Aorta (tissue), 5 donors: ENCODE measurements at regions not wholly inside any gene's neighbourhood (a gene's known extent, or its start where the extent isn't known, plus 50 kb on each side); places are given as distances from the start of the nearest gene placed in this dataset.

Experiments
- ATAC-seq: fragments of 200-7000 bp; cut with Tn5 transposase; one replicate; pipeline ENCODE4 v1.9.1; 2022; ENCODE audit warnings: moderate library complexity; ENCODE audit not compliant: low FRiP score
- DNase-seq, 2 donors: peaks; one replicate each; pipeline ENCODE4 v3.0.0-alpha.2; 2020
- H3K27ac ChIP-seq, 2 donors: one replicate each; pipeline ENCODE4 v1.5.1; 2013; ENCODE audit warnings: low read length in 2 of 2, mild to moderate bottlenecking in 2 of 2, moderate library complexity in 2 of 2, control low read depth in 1 of 2, inconsistent platforms in 1 of 2, low read depth in 1 of 2
- H3K27me3 ChIP-seq, 2 donors: one replicate each; pipeline ENCODE4 v1.6.1; 2013; ENCODE audit warnings: control low read depth in 1 of 2, low read length in 1 of 2, mild to moderate bottlenecking in 1 of 2, moderate library complexity in 1 of 2; ENCODE audit not compliant: insufficient read depth in 2 of 2, control insufficient read depth in 1 of 2
- H3K36me3 ChIP-seq, 2 donors: one replicate each; pipeline ENCODE4 v1.6.1; 2013; ENCODE audit warnings: control low read depth in 1 of 2, low read length in 1 of 2, mild to moderate bottlenecking in 1 of 2; ENCODE audit not compliant: insufficient read depth in 2 of 2, control insufficient read depth in 1 of 2
- H3K4me1 ChIP-seq, 2 donors: one replicate each; pipeline ENCODE4 v1.6.1; 2013; ENCODE audit warnings: low read length in 2 of 2, control low read depth in 1 of 2, mild to moderate bottlenecking in 1 of 2, moderate library complexity in 1 of 2; ENCODE audit not compliant: insufficient read depth in 2 of 2, control insufficient read depth in 1 of 2
- H3K4me3 ChIP-seq, 2 donors: one replicate each; pipeline ENCODE4 v1.5.1; 2013; ENCODE audit warnings: low read length in 2 of 2, control low read depth in 1 of 2, mild to moderate bottlenecking in 1 of 2
- H3K9me3 ChIP-seq: one replicate; pipeline ENCODE4 v1.6.1; 2013; ENCODE audit warnings: mild to moderate bottlenecking, low read length; ENCODE audit not compliant: control insufficient read depth
- WGBS, 2 donors: extraction: QIAGEN DNeasy Blood & Tissue Kit; methylation state at CpG; one replicate each; pipeline ENCODE4 v1.1.7; 2013; 5-methylcytosine and 5-hydroxymethylcytosine counted together
- intact Hi-C, 2 donors: fragments of 100-400 bp; cut with DNase I; formaldehyde crosslinking; loops; one replicate each; pipeline versions ENCODE4 v1.14.2 to v1.15.0; 2022
- donor health status: healthy with polysubstance abuse.
- donor health status: Bipolar disorder and iron deficiency.
- donor health status: DM: no; HTN: no; CAD: no.
- donor health status: DM: no; HTN: no; CAD: no.
- donor health status: DM: yes; HTN: yes; CAD: no.

DNA sequence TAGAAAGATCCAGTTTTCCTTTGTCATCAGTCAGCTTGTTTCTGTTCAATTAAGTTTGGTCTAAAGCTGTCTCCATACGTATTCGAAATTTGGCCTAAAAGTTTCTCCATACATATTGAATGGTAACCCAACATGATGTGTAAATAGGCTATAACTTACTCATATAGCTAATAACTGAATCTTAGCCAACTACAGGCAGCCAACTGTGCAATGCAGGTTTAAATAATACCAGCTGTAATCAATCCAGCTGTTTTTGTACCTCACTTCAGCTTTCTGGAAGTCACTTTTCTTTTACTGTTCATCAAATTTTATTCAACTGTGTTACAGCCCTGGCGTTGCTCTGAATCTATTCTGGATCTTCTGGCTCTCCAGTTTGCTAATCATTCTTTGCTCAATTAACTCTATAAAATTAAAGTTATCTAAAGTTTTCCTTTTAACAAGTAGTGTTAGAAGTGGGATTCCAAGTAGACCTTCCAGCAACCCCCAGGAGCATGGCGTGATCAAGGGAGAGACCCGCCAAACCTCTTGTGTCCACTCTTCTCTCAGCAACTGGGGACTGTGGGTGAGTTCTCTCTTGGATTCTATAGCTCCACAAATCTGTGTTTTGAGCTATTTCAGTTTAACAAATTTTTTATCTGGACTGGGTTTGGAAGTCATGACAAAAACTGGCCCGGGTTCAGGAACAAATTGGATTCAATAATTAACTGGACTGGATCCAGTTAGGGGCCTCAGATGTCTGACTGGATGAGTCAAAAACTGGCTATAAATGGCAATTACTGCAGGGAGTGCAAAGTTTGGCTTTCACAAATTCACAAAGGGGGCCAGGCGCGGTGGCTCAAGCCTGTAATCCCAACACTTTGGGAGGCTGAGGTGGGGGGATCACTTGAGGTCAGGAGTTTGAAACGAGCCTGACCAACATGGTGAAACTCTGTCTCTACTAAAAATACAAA is 329.7 kb upstream of the ST6GAL2 start:
- 64 to 78% methylated on average over 9 of the region's 9 CpGs for WGBS, 2 donors
- no peaks in the 10 kb centered on the region for H3K4me1 ChIP-seq
- ATAC-seq (no peak), DNase-seq (no peak)
- H3K9me3 ChIP-seq = peaks cover 1% of the 10 kb centered on the region
- H3K4me3 ChIP-seq = no peak overlapping the region
- H3K27me3 ChIP-seq = no peaks in the 10 kb centered on the region
- no peak overlapping the region for H3K27ac ChIP-seq
- no peaks in the 10 kb centered on the region for H3K36me3 ChIP-seq
- intact Hi-C loops = no loop called here

DNA sequence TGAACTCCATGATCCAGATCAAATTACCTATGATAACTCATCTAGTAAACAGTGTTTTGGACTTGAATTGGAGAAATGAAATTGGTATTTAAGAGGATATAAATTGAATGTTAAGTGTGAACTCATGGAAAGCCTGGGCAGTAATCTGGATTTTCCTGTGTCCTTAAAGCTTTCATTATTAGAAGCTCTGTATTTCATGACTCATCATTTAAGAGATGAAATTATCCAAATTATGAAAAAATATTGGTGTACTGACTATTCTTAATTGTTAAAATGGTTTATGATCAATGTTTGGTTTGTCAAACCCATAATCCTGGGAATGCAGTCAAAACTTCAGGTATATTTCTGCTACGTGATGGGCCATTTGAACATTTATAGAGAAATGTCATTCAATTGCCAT is 332.2 kb upstream of the ST6GAL2 start:
- Histone ChIP-seq H3K9me3 (peaks cover 1% of the 10 kb centered on the region), H3K27ac (no peak overlapping the region), H3K36me3 (no peaks in the 10 kb centered on the region), H3K4me1 (no peaks in the 10 kb centered on the region), H3K4me3 (no peak overlapping the region), H3K27me3 (no peaks in the 10 kb centered on the region)
- DNase-seq (no peak), ATAC-seq (no peak)
- intact Hi-C loops = no loop called here
- WGBS, 2 donors = 97 to 100% methylated on average over 1 of the region's 1 CpG

DNA sequence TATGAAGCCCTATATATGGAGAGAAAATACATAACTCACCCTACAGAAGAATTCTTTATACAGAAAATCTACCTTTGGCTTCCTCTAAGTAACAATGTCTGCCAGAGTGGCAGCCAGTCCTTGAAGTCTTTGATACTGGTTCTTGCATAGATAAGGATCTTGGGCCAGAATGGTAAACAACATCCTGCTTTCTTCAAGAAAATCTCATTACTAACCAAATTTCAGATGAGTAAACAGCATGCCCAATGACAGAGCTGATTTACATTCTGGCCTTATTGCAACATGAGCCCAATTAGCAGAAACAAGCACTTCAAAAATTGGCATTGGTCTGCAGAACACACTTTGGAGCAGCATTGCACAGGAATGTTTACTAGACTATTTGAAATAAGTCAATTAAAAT is 336.5 kb upstream of the ST6GAL2 start:
- H3K36me3 ChIP-seq = no peaks in the 10 kb centered on the region
- intact Hi-C loops = no loop called here
- no peaks in the 10 kb centered on the region for H3K27me3 ChIP-seq
- DNase-seq (no peak), ATAC-seq (no peak)
- no peak overlapping the region for H3K27ac ChIP-seq
- H3K4me1 ChIP-seq = no peaks in the 10 kb centered on the region
- H3K9me3 ChIP-seq = no peaks in the 10 kb centered on the region
- no peak overlapping the region for H3K4me3 ChIP-seq

DNA sequence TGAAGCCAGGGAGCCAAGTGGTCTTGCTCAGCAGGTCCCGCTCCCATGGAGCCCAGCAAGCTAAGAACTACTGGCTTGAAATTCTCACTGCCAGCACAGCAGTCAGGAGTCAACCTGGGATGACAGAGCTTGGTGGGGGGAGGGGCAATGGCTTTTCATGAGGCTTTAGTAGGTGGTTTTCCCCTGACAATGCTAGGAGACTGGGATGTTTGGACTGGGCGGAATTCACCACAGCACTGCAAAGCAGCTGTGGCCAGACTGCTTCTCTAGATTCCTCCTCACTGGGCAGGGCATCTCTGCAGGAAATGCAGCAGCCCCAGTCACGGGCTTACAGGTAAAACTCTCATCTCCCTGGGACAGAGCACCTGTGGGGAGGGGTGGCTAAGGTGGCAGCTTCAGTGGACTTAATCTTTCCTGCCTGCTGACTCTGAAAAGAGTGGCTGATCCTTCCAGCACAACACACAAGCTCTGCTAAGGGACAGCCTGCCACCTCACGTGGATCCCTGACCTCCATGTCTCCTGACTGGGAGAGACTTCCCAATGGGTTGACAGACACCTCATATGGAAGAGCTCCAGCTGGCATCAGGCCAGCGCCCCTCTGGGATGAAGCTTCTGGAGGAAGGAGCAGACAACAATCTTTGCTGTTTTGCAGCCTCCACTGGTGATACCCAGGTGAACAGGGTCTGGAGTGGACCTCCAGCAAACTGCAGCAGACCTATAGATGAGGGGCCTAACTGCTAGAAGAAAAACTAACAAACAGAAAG is 349.7 kb upstream of the ST6GAL2 start:
- Histone ChIP-seq H3K27me3 (no peaks in the 10 kb centered on the region), H3K4me3 (no peak overlapping the region), H3K27ac (no peak overlapping the region), H3K4me1 (no peaks in the 10 kb centered on the region), H3K36me3 (no peaks in the 10 kb centered on the region), H3K9me3 (peaks cover 2% of the 10 kb centered on the region)
- intact Hi-C loops = no loop called here
- DNase-seq = no peak
- no peak for ATAC-seq
- WGBS, 2 donors = 81 to 85% methylated on average over 5 of the region's 5 CpGs

DNA sequence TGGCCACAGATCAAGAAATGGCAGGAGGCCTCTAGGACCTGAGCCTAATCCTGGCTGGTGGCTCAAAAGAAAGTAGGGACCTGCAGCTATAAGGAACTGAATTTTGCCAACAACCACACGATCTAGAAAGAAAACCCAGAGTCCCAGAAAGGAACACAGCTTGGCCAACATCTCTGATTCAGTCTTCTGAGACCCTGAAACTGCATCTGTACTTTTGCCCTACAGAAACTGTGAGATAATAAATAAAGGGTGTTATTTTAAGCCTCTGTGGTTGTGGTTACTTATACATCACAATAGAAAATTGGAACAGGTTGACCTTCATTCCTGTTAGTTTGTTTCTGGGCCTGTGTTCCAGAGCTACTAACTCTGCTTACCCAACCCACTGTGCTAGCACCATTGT is 356.8 kb upstream of the ST6GAL2 start:
- no peaks in the 10 kb centered on the region for H3K9me3 ChIP-seq
- ATAC-seq (no peak), DNase-seq (no peak)
- H3K27me3 ChIP-seq = no peaks in the 10 kb centered on the region
- 59 to 65% methylated on average over 1 of the region's 1 CpG for WGBS, 2 donors
- H3K4me3 ChIP-seq = no peak overlapping the region
- intact Hi-C loops = no loop called here
- H3K27ac ChIP-seq = no peak overlapping the region
- H3K36me3 ChIP-seq = no peaks in the 10 kb centered on the region
- H3K4me1 ChIP-seq = no peaks in the 10 kb centered on the region

DNA sequence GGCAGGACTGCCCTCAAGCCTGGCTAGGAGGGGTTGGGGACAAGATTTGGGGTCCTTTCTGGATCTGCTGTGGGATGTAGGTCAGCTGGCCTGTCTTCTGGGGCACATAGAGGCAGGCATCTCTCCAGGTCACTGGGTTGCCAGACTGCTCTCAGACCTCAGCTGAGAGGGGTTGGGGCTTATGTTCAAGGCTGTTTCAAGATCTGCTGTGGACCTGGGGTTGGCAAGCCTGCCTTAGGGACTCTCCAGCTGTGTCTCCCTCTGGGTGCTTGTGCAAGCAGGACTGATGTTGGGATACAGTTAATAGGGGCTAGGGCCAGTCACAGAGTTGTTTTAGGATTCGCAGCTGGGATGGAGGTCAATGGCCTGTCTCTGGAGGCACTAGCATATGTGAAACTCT is 363.0 kb upstream of the ST6GAL2 start:
- Histone ChIP-seq H3K27ac (no peak overlapping the region), H3K9me3 (no peaks in the 10 kb centered on the region), H3K36me3 (no peaks in the 10 kb centered on the region), H3K27me3 (no peaks in the 10 kb centered on the region), H3K4me1 (no peaks in the 10 kb centered on the region), H3K4me3 (no peak overlapping the region)
- ATAC-seq (no peak), DNase-seq (no peak)
- WGBS, 2 donors = 95 to 96% methylated on average over 1 of the region's 1 CpG
- intact Hi-C loops = no loop called here

DNA sequence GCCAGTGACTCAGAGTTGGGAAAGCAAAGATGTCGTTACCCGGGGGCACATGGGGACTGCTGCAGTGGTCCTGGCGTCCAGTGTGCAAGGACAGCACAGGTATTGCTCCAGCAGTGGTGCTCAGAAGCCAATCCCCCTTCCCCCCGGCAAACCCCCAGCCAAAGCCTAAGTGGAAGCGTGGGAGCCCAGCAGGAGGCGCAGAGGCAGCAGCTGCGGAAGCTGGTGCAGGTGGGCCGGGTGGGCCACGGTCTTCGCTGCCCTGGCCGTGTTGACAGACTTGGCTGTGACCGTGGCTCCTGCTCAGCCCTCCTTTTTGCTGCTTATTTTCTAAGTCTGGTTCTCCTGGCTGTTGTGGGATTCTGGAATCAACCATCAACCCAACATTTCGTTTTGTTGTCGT is 369.8 kb upstream of the ST6GAL2 start:
- Histone ChIP-seq H3K27ac (no peak overlapping the region), H3K27me3 (no peaks in the 10 kb centered on the region), H3K36me3 (no peaks in the 10 kb centered on the region), H3K9me3 (no peaks in the 10 kb centered on the region), H3K4me1 (no peaks in the 10 kb centered on the region), H3K4me3 (no peak overlapping the region)
- WGBS, 2 donors = 90 to 96% methylated on average over 14 of the region's 14 CpGs
- DNase-seq = no peak
- intact Hi-C loops = no loop called here
- no peak for ATAC-seq

DNA sequence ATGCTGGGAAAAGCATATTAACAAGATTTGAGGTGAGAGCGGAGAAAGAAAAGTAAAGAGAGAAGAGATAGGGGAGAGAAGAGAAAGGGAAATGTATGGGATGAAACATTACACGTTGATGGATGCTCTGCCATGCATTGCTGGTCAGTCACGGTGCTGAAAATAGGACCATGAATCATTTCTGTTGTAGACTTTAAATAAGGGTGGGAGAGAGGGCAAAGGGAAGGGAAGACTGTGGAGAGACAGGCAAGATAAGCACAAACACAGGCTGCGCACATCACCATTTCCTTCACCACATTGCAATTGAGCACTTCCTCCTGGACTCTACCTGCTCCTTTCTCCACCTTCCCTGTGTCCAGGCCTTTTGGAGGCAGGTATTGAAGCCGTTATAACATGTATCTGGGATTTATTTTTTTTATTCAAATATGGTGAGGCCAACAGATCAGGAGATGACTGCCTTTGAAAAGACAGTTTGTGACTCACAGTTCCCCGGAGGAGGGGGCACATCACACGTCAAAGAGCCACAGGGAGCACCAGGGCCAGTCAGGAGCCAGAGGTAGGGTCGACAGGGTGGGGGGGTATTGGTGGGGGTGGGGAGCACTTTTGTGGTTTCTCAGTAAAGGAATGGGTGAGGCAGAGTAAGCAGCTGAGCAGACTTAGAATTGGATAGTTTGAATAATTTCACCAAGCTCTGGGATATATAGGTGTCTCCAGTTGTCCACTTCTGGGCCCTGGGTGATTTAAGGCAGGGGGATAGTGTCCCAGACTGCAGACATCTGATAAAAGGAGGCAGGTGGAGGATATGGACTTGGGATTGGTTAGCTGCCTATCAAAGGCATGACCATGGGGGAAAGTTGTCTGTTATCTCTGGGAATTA is 372.8 kb upstream of the ST6GAL2 start:
- DNase-seq (no peak), ATAC-seq (no peak)
- intact Hi-C loops = no loop called here
- Histone ChIP-seq H3K4me1 (no peaks in the 10 kb centered on the region), H3K27me3 (no peaks in the 10 kb centered on the region), H3K4me3 (no peak overlapping the region), H3K27ac (no peak overlapping the region), H3K36me3 (no peaks in the 10 kb centered on the region), H3K9me3 (no peaks in the 10 kb centered on the region)
- 61 to 76% methylated on average over 8 of the region's 8 CpGs for WGBS, 2 donors
